ENCODE measurements at regions not wholly inside any gene's neighbourhood (a gene's known extent, or its start where the extent isn't known, plus 50 kb on each side); places are given as distances from the start of the nearest gene placed in this dataset.
A peak's percentile ranks its signal among the peaks of the same experiment; 100 is the strongest.

GRCh38 chr1:240014051-240014450, 77.6 kb upstream of the FMN2 start:
- in situ Hi-C loops (cut with HindIII; ENCODE audit: low sequenced_read_pairs) = no loop called here
- no peak overlapping the region for H3K4me3 ChIP-seq (ENCODE audit: low read depth, low read length)
- TF ChIP-seq, protein P1, sequence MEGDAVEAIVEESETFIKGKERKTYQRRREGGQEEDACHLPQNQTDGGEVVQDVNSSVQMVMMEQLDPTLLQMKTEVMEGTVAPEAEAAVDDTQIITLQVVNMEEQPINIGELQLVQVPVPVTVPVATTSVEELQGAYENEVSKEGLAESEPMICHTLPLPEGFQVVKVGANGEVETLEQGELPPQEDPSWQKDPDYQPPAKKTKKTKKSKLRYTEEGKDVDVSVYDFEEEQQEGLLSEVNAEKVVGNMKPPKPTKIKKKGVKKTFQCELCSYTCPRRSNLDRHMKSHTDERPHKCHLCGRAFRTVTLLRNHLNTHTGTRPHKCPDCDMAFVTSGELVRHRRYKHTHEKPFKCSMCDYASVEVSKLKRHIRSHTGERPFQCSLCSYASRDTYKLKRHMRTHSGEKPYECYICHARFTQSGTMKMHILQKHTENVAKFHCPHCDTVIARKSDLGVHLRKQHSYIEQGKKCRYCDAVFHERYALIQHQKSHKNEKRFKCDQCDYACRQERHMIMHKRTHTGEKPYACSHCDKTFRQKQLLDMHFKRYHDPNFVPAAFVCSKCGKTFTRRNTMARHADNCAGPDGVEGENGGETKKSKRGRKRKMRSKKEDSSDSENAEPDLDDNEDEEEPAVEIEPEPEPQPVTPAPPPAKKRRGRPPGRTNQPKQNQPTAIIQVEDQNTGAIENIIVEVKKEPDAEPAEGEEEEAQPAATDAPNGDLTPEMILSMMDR (IDR thresholded peaks at IDR 0.05; ENCODE audit: low read depth, low read length) = no peak
- DNase-seq (ENCODE audit: low read depth, low spot score) = no peak

- in situ Hi-C loops (cut with HindIII; ENCODE audit: low sequenced_read_pairs) = no loop called here
- no peak for DNase-seq (ENCODE audit: low read depth, low spot score)
- TF ChIP-seq, protein P1 (IDR thresholded peaks at IDR 0.05; ENCODE audit: low read depth, low read length) = no peak
- no peak overlapping the region for H3K4me3 ChIP-seq (ENCODE audit: low read depth, low read length)
Observed at GRCh38 chr1:240018617-240019016, 73.1 kb upstream of the FMN2 start.

- no peak for DNase-seq (ENCODE audit: low read depth, low spot score)
- in situ Hi-C loops (cut with HindIII; ENCODE audit: low sequenced_read_pairs) = no loop called here
- H3K4me3 ChIP-seq (ENCODE audit: low read depth, low read length) = no peak overlapping the region
- TF ChIP-seq, protein P1 (IDR thresholded peaks at IDR 0.05; ENCODE audit: low read depth, low read length) = no peak
Observed at GRCh38 chr1:240019524-240019923, 72.2 kb upstream of the FMN2 start.

DNA sequence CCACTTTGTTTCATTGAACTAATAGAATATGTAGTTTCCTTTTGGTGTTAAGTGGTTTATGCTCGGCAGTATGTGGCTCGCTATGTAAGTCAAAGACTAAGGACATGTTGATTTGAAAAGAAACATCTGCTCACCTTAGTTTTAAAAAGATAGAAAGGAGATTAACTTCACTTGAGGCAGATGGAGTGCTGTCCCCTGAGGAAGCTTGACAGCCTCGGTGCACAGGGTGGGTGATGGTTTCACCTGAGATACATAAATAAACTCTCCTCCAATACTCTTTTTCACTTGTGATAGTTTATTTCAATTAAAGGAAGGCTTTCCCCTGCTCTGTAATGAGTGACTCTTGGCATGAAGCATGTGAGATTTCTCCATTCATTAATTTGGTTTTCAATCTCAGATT, 70.8 kb upstream of the FMN2 start:
- H3K4me3 ChIP-seq (ENCODE audit: low read depth, low read length) = no peak overlapping the region
- in situ Hi-C loops (cut with HindIII; ENCODE audit: low sequenced_read_pairs) = no loop called here
- TF ChIP-seq, protein P1 (IDR thresholded peaks at IDR 0.05; ENCODE audit: low read depth, low read length) = no peak
- DNase-seq (ENCODE audit: low read depth, low spot score) = no peak

- no peak overlapping the region for H3K4me3 ChIP-seq (ENCODE audit: low read depth, low read length)
- TF ChIP-seq, protein P1 (IDR thresholded peaks at IDR 0.05; ENCODE audit: low read depth, low read length) = no peak
- no peak for DNase-seq (ENCODE audit: low read depth, low spot score)
- in situ Hi-C loops (cut with HindIII; ENCODE audit: low sequenced_read_pairs) = no loop called here
Observed at GRCh38 chr1:240021709-240022108, 70.0 kb upstream of the FMN2 start.

DNA sequence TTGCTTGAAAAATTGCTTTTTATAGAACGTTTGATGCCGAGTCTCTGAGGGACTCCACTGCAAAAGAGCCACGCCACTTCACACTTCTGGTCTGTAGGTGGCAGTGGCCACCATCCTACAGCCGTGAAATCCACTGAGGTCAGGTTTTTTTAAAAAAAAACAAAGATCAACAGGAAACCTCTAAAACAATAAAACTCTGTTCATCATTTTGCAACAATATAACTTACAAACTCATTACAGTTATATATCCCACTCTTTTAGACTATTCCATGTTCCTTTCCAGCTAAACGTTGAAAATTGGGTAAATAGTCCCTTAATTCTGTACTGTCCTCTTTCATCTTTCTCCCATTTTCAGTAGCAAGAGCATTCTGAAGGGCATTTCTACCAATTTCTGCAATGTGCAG, 64.6 kb upstream of the FMN2 start:
- peak; percentile 63 for DNase-seq (ENCODE audit: low read depth, low spot score)

More for the DNA sequence above, 64.6 kb upstream of the FMN2 start:
- in situ Hi-C loops (cut with HindIII; ENCODE audit: low sequenced_read_pairs) = no loop called here
- TF ChIP-seq, protein P1 (IDR thresholded peaks at IDR 0.05; ENCODE audit: low read depth, low read length) = peak; percentile 96
- no peak overlapping the region for H3K4me3 ChIP-seq (ENCODE audit: low read depth, low read length)
